ENCODE measurements at regions not wholly inside any gene's neighbourhood (a gene's known extent, or its start where the extent isn't known, plus 50 kb on each side); places are given as distances from the start of the nearest gene placed in this dataset.

GRCh38 chr4:52249581-52249980 is 198.5 kb downstream of the SPATA18 start:
- no peak for TF ChIP-seq ZNF24 (IDR thresholded peaks at IDR 0.05)
- no peak for TF ChIP-seq KAT2B (IDR thresholded peaks at IDR 0.05; ENCODE audit: low read depth, low read length)
- no peak for TF ChIP-seq USF2 (CRISPR knock-in tag; IDR thresholded peaks at IDR 0.05)
- no peak for TF ChIP-seq CHD1 (IDR thresholded peaks at IDR 0.05; ENCODE audit: low read length)
- no peak for TF ChIP-seq CTCF (IDR thresholded peaks at IDR 0.05 in 2 of 3, conservative IDR thresholded peaks at IDR 0.05 in 1 of 3; ENCODE audit: insufficient read depth in 2 of 3, low read depth in 1 of 3, low read length in 3 of 3)
- TF ChIP-seq RBM22 (IDR thresholded peaks at IDR 0.05; ENCODE audit: low read depth, low read length, poor library complexity, severe bottlenecking), result no peak
- no peak for TF ChIP-seq TAF1 (IDR thresholded peaks at IDR 0.05; ENCODE audit: control insufficient read depth, extremely low read depth, insufficient read depth, low read length, severe bottlenecking)
- no peak for TF ChIP-seq CBX8 (IDR thresholded peaks at IDR 0.05; ENCODE audit: borderline replicate concordance, extremely low read depth, low read depth, low read length, poor library complexity, severe bottlenecking)
- no peak for TF ChIP-seq TGIF2 (CRISPR knock-in tag; IDR thresholded peaks at IDR 0.05)
- no peak for TF ChIP-seq MAX (CRISPR knock-in tag; IDR thresholded peaks at IDR 0.05)
- no peak for TF ChIP-seq CBFB (CRISPR knock-in tag; IDR thresholded peaks at IDR 0.05)
- TF ChIP-seq ZC3H11A (IDR thresholded peaks at IDR 0.05; ENCODE audit: low read depth, low read length), result no peak
